Esophagus squamous epithelium (tissue), 4 donors: ENCODE measurements at regions not wholly inside any gene's neighbourhood (a gene's known extent, or its start where the extent isn't known, plus 50 kb on each side); places are given as distances from the start of the nearest gene placed in this dataset.

Experiments
- CTCF ChIP-seq, 6 experiments: fragments of 450-650 bp in 4 of 6; fragments of 200-600 bp in 2 of 6; sonication (generic) in 2 of 6; IDR thresholded peaks; one replicate each; pipeline ENCODE4 v1.5.1; 2016 to 2019; ENCODE audit warnings: antibody characterized with exemption in 6 of 6, mild to moderate bottlenecking in 4 of 6, moderate library complexity in 4 of 6
- POLR2A ChIP-seq, 4 donors: fragments of 450-650 bp; IDR thresholded peaks; one replicate each; pipeline ENCODE4 v1.6.1; 2017; ENCODE audit warnings: antibody characterized with exemption in 4 of 4, mild to moderate bottlenecking in 4 of 4, moderate library complexity in 3 of 4

- no peak for TF ChIP-seq CTCF (IDR thresholded peaks at IDR 0.05)
- no peak for TF ChIP-seq POLR2A (IDR thresholded peaks at IDR 0.05)
Measured at GRCh38 chr12:116666305-116666673, 71.6 kb downstream of the SPRING1 start.
